ENCODE measurements at regions not wholly inside any gene's neighbourhood (a gene's known extent, or its start where the extent isn't known, plus 50 kb on each side); places are given as distances from the start of the nearest gene placed in this dataset.

GRCh38 chr2:59567151-59567550 is 986.3 kb downstream of the BCL11A start:
- no peak for TF ChIP-seq CTCF (IDR thresholded peaks at IDR 0.05; ENCODE audit: borderline replicate concordance, extremely low read depth, low read length, poor library complexity, severe bottlenecking)
- no peak for TF ChIP-seq EZH2 (IDR thresholded peaks at IDR 0.05; ENCODE audit: borderline replicate concordance, low read depth, low read length, severe bottlenecking)
